HUDEP-2 (cell line): ENCODE measurements at regions not wholly inside any gene's neighbourhood (a gene's known extent, or its start where the extent isn't known, plus 50 kb on each side); places are given as distances from the start of the nearest gene placed in this dataset.
"Not testable (repeated sequence)": the region's sequence is repeated elsewhere in the genome, so short reads cannot be mapped to it uniquely, and the experiment has no call there.

Source experiments
- DNase-seq, 76 experiments: peaks; one replicate each; lab custom pipeline; 2025; ENCODE audit not compliant: unreplicated experiment in 76 of 76; lab: John Stamatoyannopoulos, UW

DNA sequence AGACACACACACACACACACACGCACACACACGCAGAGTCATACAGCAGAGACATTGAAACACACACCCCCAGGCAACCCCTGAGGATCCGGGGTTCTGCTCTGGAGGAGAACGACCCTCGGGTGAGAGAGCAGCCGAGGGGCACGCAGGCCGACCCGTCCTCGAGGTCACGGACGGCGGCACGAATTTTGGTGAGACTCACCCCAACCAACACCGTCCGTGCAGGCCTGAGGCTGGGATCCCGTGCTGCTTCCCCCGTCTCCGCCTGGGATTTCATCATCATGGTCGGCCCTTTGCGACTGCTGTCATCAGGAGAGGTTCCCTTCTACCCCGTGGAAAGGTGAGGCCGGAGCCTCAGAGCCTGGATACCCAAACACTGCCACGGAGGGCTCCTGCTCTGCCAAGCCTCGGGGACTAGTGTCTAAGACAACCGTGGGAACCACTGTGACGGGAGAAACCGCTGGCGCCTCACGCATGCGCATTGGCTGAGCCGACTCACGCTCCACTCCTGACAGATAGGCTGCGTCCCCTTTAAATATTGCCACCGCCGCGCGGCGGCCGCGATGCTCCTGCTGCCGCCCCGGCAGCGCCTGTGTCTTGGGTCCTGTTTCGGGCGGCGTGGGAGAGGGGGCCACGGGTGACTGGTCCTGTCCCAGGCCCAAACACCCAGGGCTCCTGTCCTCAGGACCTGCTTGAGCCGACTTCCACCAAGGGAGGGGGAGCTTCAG is 699.1 kb upstream of the TPTE start:
- DNase-seq = not testable (repeated sequence)

GRCh38 chr21:9823197-9824157 is 697.9 kb upstream of the TPTE start:
- not testable (repeated sequence) for DNase-seq

GRCh38 chr21:9830801-9831200 is 690.6 kb upstream of the TPTE start:
- DNase-seq = not testable (repeated sequence)

DNA sequence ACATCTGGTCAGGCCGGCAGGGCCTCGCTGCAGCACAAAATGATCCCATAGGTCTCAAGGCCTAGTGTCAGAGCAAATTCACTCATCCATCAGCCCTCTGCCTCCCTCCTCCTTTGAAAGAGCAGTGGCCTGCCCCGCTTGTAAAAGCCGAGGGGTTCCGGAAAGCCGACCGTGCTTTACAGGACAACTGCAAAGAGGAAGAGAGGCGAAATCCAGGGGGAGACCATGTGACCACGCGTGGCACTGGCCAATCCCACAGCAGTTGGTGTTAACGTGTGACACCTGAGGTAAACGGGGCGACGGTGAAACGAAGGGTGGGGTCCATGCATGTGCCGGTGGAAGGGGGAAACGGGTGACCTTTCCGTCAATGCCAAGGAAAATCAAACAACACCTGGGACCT is 688.6 kb upstream of the TPTE start:
- DNase-seq = not testable (repeated sequence)

- not testable (repeated sequence) for DNase-seq
Observed at GRCh38 chr21:9836547-9836946, 684.8 kb upstream of the TPTE start.

- DNase-seq = not testable (repeated sequence)
Observed at GRCh38 chr21:9837001-9837400, 684.4 kb upstream of the TPTE start.

- DNase-seq = not testable (repeated sequence)
Observed at GRCh38 chr21:9837526-9837925, 683.9 kb upstream of the TPTE start.

DNA sequence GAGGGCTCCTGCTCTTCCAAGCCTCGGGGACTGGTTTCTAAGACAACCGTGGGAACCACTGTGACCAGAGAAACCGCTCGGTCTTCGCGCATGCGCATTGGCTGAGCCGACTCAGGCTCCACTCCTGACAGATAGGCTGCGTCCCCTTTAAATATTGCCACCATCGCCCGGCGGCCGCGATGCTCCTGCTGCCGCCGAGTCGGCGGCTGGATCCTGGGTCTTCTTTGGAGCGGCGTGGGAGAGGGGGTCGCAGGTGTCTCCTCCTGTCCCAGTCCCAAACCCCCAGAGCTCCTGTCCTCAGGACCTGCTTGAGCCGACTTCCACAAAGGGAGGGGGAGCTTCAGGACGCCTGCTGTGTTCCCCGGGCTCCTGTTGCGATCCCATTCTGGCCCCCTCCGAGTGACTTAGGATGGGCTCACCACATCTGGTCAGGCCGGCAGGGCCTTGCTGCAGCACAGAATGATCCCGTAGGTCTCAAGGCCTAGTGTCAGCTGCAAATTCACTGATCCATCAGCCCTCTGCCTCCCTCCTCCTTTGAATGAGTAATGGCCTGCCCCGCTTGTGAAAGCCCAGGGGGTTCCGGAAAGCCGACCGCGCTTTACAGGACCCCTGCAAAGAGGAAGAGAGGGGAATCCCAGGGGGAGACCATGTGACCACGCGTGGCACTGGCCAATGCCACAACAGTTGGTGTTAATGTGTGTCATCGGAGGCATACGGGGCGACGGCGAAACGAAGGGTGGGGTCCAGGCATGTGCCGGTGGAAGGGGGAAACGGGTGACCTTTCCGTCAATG is 683.2 kb upstream of the TPTE start:
- DNase-seq = no peak

DNA sequence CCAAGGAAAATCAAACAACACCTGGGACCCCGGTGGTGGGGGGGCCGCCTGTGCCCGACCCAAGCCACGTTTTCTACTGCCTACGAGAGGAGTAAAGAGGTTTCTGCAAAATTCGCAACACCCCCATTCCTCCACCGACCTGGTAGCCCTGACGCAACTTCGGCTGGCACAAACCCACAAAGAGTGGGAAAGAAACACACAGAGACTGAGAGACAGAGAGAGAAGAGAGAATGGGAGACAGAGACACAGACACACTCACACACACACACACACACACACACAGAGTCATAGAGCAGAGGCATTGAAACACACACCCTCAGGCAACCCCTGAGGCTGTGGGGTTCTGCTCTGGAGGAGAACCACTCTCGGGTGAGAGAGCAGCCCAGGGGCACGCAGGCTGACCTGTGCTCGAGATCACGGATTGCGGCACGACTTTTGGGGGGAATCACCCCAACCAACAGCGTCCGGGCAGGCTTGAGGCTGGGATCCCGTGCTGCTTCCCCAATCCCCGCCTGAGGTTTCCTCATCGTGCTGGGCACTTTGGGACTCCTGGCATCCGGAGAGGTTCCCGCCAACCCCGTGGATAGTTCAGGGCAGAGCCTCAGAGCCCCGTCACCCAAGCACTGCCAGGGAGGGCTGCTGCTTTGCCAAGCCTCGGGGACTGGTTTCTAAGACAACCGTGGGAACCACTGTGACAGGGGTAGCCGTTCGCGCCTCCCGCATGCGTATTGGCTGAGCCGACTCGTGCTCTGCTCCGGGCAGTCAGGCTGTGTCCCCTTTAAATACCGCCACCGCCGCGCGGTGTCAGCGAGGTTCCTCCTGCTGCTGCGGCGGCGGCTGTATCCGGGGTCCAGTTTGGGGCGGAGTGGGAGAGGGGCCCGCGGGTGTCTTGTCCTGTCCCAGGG is 682.4 kb upstream of the TPTE start:
- DNase-seq = no peak

GRCh38 chr21:9844106-9844505 is 677.3 kb upstream of the TPTE start:
- not testable (repeated sequence) for DNase-seq

DNA sequence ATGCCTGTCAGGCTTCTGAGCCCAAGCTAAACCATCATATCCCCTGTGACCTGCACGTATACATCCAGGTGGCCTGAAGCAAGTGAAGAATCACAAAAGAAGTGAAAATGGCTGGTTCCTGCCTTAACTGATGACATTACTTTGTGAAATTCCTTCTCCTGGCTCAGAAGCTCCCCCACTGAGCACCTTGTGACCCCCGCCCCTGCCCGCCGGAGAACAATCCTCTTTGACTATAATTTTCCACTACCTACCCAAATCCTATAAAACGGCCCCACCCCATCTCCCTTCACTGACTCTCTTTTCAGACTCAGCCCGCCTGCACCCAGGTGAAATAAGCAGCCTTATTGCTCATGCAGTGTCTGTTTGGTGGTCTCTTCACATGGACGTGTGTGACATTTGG is 673.9 kb upstream of the TPTE start:
- DNase-seq = not testable (repeated sequence)

DNA sequence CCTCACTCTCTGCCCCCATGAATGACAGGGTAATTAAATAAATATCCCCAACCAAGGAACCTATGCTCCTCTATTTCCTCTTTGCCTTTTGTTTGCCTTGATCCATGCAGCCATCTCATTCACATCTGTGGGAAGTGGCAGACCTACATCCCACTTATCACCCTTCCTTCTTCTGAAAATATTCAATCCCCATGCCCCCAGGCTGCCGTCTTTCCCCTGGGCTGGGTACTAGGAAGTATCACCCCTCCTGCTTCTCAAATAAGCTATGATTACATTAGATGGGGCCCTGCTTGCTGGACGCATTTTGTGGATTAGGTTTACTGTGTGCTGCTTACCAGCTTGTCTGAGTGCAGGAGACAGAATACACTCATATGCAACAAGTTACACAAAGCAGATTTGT is 670.2 kb upstream of the TPTE start:
- not testable (repeated sequence) for DNase-seq

DNA sequence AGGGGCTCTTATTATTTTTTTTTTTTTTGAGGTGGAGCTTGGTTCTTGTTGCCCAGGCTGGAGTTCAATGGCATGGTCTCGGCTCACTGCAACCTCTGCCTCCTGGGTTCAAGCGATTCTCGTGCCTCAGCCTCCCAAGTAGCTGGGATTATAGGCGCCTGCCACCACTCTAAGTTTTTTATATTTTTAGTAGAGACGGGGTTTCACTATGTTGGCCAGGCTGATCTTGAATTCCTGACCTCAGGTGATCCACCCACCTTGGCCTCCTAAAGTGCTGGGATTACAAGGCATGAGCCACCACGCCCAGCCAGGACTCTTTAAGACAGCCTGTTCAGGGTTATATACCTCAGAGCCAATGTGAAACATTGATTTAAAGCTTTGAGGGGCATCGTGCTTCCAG is 669.7 kb upstream of the TPTE start:
- DNase-seq = not testable (repeated sequence)

DNA sequence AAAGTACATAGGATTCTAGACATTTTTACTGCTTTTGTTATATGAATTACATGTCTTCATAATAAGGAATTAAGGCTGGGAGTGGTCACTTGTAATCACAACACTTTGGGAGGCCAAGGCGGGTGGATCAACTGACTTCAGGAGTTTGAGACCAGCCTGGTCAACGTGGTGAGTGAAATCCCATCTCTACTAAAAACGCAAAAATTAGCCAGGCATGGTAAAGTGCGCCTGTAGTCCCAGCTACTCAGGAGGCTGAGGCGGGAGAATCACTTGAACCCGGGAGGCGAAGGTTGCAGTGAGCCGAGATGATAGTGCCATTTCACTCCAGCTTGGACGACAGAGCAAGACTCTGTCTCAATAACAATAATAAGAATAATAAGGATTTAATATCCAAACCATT is 663.8 kb upstream of the TPTE start:
- not testable (repeated sequence) for DNase-seq

- not testable (repeated sequence) for DNase-seq
Observed at GRCh38 chr21:9859865-9860264, 661.5 kb upstream of the TPTE start.

DNA sequence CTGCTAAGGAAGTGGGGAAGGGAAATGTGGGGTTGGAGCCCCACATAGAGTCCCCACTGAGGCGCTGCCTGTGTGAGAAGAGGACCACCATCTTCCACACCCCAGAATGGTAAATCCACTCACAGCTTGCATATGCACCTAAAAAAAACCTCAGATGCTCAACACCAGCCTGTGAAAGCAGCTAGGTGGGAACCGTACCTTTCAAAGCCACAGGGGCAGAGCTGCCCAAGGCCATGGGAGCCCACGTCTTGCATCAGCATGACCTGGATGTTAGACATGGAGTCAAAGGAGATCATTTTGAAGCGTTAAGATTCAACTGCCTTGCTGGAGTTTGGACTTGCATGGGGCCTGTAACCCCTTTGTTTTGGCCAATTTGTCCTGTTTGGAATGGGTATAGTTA is 658.9 kb upstream of the TPTE start:
- not testable (repeated sequence) for DNase-seq

GRCh38 chr21:9867815-9868214 is 653.6 kb upstream of the TPTE start:
- DNase-seq = not testable (repeated sequence)

DNA sequence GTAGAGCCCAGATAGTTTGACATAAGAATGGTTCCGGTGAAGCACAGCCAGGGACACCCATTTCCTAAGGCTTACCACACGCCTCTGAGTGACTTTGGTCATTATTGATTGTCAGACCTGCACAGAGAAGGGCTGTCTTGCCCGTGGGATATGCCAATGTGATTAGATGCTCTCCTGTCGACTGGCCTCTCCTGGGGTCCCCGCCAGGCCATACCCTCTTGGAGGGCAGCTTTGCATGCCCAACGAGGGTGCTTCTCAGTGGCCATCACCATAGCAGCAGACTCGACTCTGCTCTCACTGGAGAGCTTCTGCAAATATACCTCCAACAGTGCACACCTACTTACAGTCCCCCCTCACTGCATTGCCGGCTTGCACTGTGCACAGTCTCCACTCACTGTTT is 648.3 kb upstream of the TPTE start:
- DNase-seq = not testable (repeated sequence)

DNA sequence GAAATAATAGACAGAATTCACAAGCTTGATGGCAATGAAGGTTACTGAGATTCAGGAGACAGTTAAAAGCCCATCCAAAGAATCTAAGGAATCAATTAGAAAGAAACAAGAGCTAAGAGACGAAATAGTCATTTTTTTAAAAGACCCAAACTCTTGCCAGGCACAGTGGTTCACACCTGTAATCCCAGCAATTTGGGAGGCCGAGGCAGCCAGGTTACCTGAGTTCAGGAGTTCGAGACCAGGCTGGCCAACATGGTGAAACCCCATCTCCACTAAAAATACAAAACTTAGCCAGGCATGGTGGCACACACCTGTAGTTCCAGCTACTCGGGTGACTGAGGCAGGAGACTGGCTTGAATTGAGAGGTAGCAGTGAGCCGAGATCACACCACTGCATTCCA is 647.2 kb upstream of the TPTE start:
- not testable (repeated sequence) for DNase-seq

- DNase-seq = not testable (repeated sequence)
Observed at GRCh38 chr21:9881430-9881829, 640.0 kb upstream of the TPTE start.
